ENCODE measurements at regions not wholly inside any gene's neighbourhood (a gene's known extent, or its start where the extent isn't known, plus 50 kb on each side); places are given as distances from the start of the nearest gene placed in this dataset.

DNA sequence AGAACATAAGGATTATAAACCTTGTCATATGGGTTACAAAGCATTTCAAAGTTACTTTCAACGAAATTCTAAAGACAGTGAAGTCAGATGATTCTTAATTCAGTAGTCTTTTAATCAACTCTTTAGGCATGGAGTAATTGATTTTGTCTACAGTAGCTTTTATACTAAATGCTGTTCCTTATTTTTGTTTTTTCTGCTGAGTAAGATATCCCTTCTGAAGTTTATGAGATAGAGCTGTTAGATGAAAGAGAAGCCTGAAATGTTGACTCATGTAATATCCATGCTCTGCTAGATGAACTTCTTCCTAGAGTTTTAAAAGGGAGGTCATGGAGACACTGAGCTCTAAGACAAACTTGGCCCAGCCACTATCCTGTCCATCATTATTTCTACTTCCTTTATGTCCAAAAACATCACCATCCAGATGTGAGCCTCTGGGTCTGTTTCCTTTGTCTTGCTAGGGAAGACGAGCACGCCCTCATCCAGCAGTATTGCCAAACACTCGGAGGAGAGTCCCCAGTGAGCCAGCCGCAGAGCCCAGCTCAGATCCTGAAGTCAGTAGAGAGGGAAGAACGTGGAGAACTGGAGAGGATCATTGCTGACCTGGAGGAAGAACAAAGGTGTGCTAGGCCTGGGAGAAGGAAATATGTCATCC, 550.3 kb downstream of the UTRN start:
- TF ChIP-seq, protein P1, sequence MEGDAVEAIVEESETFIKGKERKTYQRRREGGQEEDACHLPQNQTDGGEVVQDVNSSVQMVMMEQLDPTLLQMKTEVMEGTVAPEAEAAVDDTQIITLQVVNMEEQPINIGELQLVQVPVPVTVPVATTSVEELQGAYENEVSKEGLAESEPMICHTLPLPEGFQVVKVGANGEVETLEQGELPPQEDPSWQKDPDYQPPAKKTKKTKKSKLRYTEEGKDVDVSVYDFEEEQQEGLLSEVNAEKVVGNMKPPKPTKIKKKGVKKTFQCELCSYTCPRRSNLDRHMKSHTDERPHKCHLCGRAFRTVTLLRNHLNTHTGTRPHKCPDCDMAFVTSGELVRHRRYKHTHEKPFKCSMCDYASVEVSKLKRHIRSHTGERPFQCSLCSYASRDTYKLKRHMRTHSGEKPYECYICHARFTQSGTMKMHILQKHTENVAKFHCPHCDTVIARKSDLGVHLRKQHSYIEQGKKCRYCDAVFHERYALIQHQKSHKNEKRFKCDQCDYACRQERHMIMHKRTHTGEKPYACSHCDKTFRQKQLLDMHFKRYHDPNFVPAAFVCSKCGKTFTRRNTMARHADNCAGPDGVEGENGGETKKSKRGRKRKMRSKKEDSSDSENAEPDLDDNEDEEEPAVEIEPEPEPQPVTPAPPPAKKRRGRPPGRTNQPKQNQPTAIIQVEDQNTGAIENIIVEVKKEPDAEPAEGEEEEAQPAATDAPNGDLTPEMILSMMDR (IDR thresholded peaks at IDR 0.05) = no peak
- DNase-seq (ENCODE audit: low spot score) = no peak
- Histone ChIP-seq H3K27ac (no peak overlapping the region), H3K27me3 (no peaks in the 10 kb centered on the region), H3K4me1 (no peaks in the 10 kb centered on the region), H3K4me3 (no peak overlapping the region), H3K36me3 (peaks cover 40% of the 10 kb centered on the region), H3K9me3 (no peaks in the 10 kb centered on the region)

DNA sequence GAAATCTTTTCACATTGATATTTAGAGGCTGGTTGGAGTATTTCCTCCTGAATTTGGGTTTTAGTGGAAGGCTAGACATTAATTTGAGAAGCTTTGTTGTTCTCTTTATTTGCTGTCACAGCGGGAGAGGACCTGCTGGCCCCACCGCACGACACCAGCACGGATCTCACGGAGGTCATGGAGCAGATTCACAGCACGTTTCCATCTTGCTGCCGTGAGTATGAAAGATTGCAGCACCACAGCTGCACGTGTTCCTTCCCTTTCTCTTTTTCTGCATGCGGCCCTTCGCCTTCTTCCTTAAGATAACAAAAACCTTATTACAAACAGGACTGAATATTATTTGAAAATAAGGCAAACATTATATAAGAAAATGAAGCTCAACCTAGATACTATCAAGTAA, 555.5 kb downstream of the UTRN start:
- TF ChIP-seq, protein P1 (IDR thresholded peaks at IDR 0.05) = no peak
- peaks cover 37% of the 10 kb centered on the region for H3K36me3 ChIP-seq
- no peaks in the 10 kb centered on the region for H3K27me3 ChIP-seq
- no peak overlapping the region for H3K4me3 ChIP-seq
- no peaks in the 10 kb centered on the region for H3K4me1 ChIP-seq
- H3K9me3 ChIP-seq = no peaks in the 10 kb centered on the region
- no peak for DNase-seq (ENCODE audit: low spot score)
- H3K27ac ChIP-seq = no peak overlapping the region

DNA sequence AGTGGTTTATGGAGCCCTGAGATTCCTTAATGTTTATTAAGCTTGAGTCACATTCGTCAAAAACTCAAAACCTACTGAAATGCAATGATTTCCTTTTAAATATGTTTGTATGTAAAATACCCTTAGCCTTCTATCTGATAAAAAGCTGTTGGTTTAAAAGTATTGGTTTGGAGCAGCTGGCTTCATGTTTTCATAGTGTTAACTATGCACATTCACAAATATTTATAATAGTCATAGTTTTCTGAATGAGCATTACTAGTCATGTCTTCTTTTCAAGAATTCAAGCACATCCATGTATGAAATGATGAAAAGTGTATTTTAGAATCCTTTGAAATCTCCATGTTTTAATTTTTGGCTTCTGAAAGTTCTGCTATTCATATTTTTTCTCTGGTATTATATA, 558.6 kb downstream of the UTRN start:
- Histone ChIP-seq H3K36me3 (peaks cover 7% of the 10 kb centered on the region), H3K4me1 (no peaks in the 10 kb centered on the region), H3K9me3 (no peaks in the 10 kb centered on the region), H3K27me3 (no peaks in the 10 kb centered on the region), H3K27ac (no peak overlapping the region), H3K4me3 (no peak overlapping the region)
- TF ChIP-seq, protein P1 (IDR thresholded peaks at IDR 0.05) = no peak
- no peak for DNase-seq (ENCODE audit: low spot score)

DNA sequence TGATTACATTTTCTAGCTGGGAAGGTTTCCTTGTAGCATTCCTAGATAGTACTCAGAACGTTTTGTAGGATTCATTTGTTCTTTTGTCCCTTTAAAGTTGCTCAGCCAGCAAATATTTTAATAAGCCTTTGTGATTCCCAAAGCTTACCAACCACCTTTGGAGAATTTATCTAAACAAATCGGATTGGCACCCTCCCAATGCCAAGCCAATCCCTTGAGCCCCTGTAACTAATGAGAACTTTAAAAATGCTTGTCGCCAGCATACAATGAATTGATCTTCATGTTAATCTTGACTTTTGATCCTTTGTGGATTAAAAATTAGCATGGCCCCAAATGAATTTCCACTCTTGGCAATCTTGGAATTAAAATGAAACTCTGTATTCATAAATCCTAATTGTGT, 559.5 kb downstream of the UTRN start:
- H3K9me3 ChIP-seq = no peaks in the 10 kb centered on the region
- no peak overlapping the region for H3K4me3 ChIP-seq
- H3K36me3 ChIP-seq = peaks cover 6% of the 10 kb centered on the region
- TF ChIP-seq, protein P1 (IDR thresholded peaks at IDR 0.05) = no peak
- no peaks in the 10 kb centered on the region for H3K4me1 ChIP-seq
- H3K27me3 ChIP-seq = no peaks in the 10 kb centered on the region
- no peak for DNase-seq (ENCODE audit: low spot score)
- no peak overlapping the region for H3K27ac ChIP-seq

DNA sequence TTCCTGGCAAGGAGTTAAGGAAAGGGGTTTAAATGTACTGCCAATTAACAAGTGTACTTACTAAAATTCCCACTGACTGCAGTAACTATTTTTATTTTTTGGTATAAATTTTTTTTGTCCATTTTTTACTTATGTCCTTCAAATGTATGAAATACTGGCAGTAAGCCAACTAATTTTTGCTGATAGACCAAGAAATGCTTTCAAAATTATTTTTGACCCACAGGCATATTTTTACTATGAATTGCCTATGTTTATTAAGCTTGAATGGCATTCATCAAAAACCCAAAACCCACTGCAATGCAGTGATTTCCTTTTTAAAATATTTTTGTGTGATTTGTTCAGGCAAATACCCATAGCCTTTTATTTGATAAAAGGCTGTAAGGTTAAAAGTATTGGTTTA, 560.1 kb downstream of the UTRN start:
- Histone ChIP-seq H3K9me3 (no peaks in the 10 kb centered on the region), H3K27ac (no peak overlapping the region), H3K4me1 (no peaks in the 10 kb centered on the region), H3K27me3 (no peaks in the 10 kb centered on the region), H3K36me3 (peaks cover 6% of the 10 kb centered on the region), H3K4me3 (no peak overlapping the region)
- TF ChIP-seq, protein P1 (IDR thresholded peaks at IDR 0.05) = no peak
- no peak for DNase-seq (ENCODE audit: low spot score)

DNA sequence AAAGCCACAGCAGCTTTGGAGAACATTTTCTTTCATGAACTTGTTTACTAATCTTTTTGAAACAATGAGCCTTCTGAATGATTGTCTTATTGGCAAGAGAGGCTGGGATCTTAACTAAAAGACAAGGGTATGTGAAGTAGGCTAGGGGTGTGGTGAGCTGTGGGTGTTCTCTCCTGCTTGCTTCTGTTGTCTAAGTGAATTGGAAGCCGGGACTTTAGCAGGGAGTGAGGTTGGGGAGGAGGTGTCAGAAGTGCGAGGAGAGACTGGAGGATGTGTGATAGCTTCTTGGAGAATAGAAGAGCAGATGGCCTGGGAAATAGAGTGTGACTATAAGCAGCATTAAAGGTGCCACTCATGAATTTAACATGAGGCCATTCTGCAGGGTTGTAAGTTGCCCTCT, 562.8 kb downstream of the UTRN start:
- Histone ChIP-seq H3K9me3 (no peaks in the 10 kb centered on the region), H3K27me3 (no peaks in the 10 kb centered on the region), H3K4me3 (no peak overlapping the region), H3K4me1 (no peaks in the 10 kb centered on the region), H3K36me3 (peaks cover 18% of the 10 kb centered on the region), H3K27ac (no peak overlapping the region)
- TF ChIP-seq, protein P1 (IDR thresholded peaks at IDR 0.05) = no peak
- no peak for DNase-seq (ENCODE audit: low spot score)
